SK-N-SH treated with all-trans-retinoic acid at 6 μM for 48 hours (cell line): ENCODE measurements at regions not wholly inside any gene's neighbourhood (a gene's known extent, or its start where the extent isn't known, plus 50 kb on each side); places are given as distances from the start of the nearest gene placed in this dataset.

ENCODE experiments used
- GLIS3 ChIP-seq: fragments of 250-450 bp; sonication (Bioruptor Pico); IDR thresholded peaks from 2 replicates; pipeline ENCODE4 v1.5.0; 2020; ENCODE audit warnings: mild to moderate bottlenecking, moderate library complexity
- TCF4 ChIP-seq: fragments of 250-450 bp; sonication (Bioruptor Pico); IDR thresholded peaks from 2 replicates; pipeline ENCODE4 v1.8.0; 2021; ENCODE audit warnings: mild to moderate bottlenecking, moderate library complexity, borderline replicate concordance
- TOX ChIP-seq: fragments of 250-450 bp; sonication (Bioruptor Pico); IDR thresholded peaks from 2 replicates; pipeline ENCODE4 v1.8.0; 2021; ENCODE audit warnings: mild to moderate bottlenecking, moderate library complexity, borderline replicate concordance
- ZNF565 ChIP-seq: fragments of 450-650 bp; formaldehyde crosslinking; conservative IDR thresholded peaks from 2 replicates; pipeline ENCODE4 v1.5.0; 2020; ENCODE audit warnings: low read depth, mild to moderate bottlenecking, moderate library complexity

- TF ChIP-seq TOX (CRISPR knock-in tag) (no peak), ZNF565 (CRISPR knock-in tag) (no peak), TCF4 (CRISPR knock-in tag) (no peak), GLIS3 (CRISPR knock-in tag) (no peak)
Measured at GRCh38 chr1:239829535-239829934, 262.1 kb upstream of the FMN2 start.
